RWPE2 (cell line): ENCODE measurements at regions not wholly inside any gene's neighbourhood (a gene's known extent, or its start where the extent isn't known, plus 50 kb on each side); places are given as distances from the start of the nearest gene placed in this dataset.

Source experiments
- ATAC-seq: fragments of 200-7000 bp; cut with Tn5 transposase; 3 replicates; pipeline ENCODE4 v1.9.1; 2021; ENCODE audit warnings: low read depth
- DNase-seq: peaks from one replicate; pipeline ENCODE4 v3.0.0-alpha.2; 2020; ENCODE audit warnings: low spot score
- H3K27ac ChIP-seq: fragments of 450-650 bp; 2 replicates; pipeline ENCODE4 v1.5.1; 2017; ENCODE audit warnings: mild to moderate bottlenecking; ENCODE audit not compliant: poor library complexity, severe bottlenecking
- H3K27me3 ChIP-seq: fragments of 250-450 bp; sonication (Bioruptor Pico); 2 replicates; pipeline ENCODE4 v1.5.1; 2021; ENCODE audit warnings: mild to moderate bottlenecking, moderate library complexity; ENCODE audit not compliant: insufficient read depth, poor library complexity, severe bottlenecking
- H3K36me3 ChIP-seq: fragments of 250-450 bp; sonication (Bioruptor Pico); 2 replicates; pipeline ENCODE4 v1.5.1; 2020; ENCODE audit warnings: low read depth, mild to moderate bottlenecking, moderate library complexity
- H3K4me1 ChIP-seq: fragments of 250-450 bp; sonication (Bioruptor Pico); 2 replicates; pipeline ENCODE4 v1.5.1; 2021; ENCODE audit warnings: mild to moderate bottlenecking, moderate library complexity; ENCODE audit not compliant: insufficient read depth, poor library complexity, severe bottlenecking
- H3K4me3 ChIP-seq: fragments of 250-450 bp; sonication (Bioruptor Pico); 2 replicates; pipeline ENCODE4 v1.5.1; 2021; ENCODE audit warnings: mild to moderate bottlenecking, moderate library complexity; ENCODE audit not compliant: severe bottlenecking
- H3K9me3 ChIP-seq: fragments of 250-450 bp; sonication (Bioruptor Pico); 2 replicates; pipeline ENCODE4 v1.5.1; 2021; ENCODE audit warnings: mild to moderate bottlenecking, moderate library complexity; ENCODE audit not compliant: severe bottlenecking
- TF ChIP-seq, protein P1 (sequence below): fragments of 450-650 bp; IDR thresholded peaks from one replicate; pipeline ENCODE4 v1.5.1; 2017; ENCODE audit warnings: mild to moderate bottlenecking, moderate library complexity; ENCODE audit not compliant: poor library complexity, severe bottlenecking

DNA sequence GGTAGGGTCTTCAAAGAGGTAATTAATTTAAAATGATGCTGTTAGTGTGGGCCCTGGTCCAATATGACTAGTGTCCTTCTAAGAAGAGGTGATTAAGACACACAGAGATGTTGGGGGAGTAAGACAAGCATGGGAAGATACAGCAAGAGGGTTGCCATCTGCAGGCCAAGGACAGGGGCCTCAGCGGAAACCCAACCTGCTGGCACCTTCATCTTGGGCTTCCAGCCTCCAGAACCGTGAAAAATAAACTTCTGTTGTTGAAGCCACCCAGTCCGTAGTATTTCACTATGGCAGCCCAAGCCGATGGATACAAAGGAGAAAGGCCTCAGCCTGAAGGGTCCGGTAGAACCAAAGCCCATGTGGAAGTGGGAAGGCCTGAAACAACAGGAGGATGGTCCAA, 161.7 kb upstream of the UBE2E1 start:
- H3K4me1 ChIP-seq: peaks cover 29% of the 10 kb centered on the region
- no peaks in the 10 kb centered on the region for H3K9me3 ChIP-seq
- peak overlapping the region; percentile 19 for H3K27ac ChIP-seq
- DNase-seq (no peak), ATAC-seq (no peak)
- TF ChIP-seq, protein P1, sequence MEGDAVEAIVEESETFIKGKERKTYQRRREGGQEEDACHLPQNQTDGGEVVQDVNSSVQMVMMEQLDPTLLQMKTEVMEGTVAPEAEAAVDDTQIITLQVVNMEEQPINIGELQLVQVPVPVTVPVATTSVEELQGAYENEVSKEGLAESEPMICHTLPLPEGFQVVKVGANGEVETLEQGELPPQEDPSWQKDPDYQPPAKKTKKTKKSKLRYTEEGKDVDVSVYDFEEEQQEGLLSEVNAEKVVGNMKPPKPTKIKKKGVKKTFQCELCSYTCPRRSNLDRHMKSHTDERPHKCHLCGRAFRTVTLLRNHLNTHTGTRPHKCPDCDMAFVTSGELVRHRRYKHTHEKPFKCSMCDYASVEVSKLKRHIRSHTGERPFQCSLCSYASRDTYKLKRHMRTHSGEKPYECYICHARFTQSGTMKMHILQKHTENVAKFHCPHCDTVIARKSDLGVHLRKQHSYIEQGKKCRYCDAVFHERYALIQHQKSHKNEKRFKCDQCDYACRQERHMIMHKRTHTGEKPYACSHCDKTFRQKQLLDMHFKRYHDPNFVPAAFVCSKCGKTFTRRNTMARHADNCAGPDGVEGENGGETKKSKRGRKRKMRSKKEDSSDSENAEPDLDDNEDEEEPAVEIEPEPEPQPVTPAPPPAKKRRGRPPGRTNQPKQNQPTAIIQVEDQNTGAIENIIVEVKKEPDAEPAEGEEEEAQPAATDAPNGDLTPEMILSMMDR: no peak
- no peaks in the 10 kb centered on the region for H3K36me3 ChIP-seq
- no peaks in the 10 kb centered on the region for H3K27me3 ChIP-seq
- no peak overlapping the region for H3K4me3 ChIP-seq

DNA sequence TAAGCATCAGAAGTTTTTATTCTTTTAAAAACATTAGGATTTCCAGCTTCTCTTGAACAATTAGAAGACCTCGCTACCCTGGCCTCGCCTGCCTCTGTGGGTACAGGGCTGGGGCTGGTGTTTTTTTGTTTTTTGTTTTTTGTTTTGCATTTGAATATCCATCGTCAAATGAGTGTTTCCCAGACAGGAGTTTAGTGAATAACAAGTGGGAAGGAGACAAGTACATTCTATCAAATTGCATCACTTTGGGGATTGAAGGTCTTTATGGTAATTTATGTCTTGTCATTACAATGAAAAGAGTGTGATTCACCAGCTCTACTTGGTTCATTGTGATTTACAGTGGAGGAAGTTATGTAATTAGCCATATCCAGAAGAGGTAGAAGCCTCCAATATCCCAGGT, 161.1 kb upstream of the UBE2E1 start:
- Histone ChIP-seq H3K27ac (peak overlapping the region; percentile 19), H3K36me3 (no peaks in the 10 kb centered on the region), H3K27me3 (no peaks in the 10 kb centered on the region), H3K9me3 (no peaks in the 10 kb centered on the region), H3K4me3 (no peak overlapping the region), H3K4me1 (peaks cover 34% of the 10 kb centered on the region)
- ATAC-seq (peak; percentile 77), DNase-seq (no peak)
- TF ChIP-seq, protein P1: no peak

DNA sequence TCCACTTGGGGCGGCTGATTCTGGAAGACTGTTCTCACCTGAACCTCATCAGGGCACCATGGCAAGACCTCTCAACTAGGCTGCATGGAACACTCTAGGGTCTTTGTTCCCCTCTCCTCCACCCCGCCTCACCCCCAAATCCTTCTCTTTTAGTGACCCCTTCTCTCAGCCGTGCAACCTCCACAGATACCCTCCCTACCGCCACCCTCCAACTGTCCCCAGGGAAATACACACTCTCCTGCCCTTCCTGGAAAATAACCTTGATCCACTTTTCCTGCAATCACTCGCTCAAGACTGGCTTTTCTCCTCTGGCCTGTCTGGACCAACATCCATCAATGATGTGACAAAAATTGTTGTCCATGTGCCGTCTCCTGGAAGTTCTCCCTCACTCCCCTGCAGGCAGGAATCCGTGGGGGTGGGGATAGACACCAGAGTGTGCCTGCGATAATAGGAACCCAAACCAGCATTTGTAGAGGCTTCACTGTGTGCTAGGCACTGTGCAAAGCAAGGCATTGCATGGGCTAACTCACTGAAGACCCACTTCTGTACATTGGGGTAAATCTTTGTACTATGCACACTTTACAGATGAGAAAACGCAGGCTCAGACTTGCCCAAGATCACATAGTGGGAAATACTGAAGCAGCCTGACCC, 160.1 kb upstream of the UBE2E1 start:
- Histone ChIP-seq H3K27ac (peak overlapping the region; percentile 19), H3K4me1 (peaks cover 44% of the 10 kb centered on the region), H3K4me3 (no peak overlapping the region), H3K27me3 (no peaks in the 10 kb centered on the region), H3K9me3 (no peaks in the 10 kb centered on the region), H3K36me3 (no peaks in the 10 kb centered on the region)
- TF ChIP-seq, protein P1: no peak
- no peak for DNase-seq
- no peak for ATAC-seq

DNA sequence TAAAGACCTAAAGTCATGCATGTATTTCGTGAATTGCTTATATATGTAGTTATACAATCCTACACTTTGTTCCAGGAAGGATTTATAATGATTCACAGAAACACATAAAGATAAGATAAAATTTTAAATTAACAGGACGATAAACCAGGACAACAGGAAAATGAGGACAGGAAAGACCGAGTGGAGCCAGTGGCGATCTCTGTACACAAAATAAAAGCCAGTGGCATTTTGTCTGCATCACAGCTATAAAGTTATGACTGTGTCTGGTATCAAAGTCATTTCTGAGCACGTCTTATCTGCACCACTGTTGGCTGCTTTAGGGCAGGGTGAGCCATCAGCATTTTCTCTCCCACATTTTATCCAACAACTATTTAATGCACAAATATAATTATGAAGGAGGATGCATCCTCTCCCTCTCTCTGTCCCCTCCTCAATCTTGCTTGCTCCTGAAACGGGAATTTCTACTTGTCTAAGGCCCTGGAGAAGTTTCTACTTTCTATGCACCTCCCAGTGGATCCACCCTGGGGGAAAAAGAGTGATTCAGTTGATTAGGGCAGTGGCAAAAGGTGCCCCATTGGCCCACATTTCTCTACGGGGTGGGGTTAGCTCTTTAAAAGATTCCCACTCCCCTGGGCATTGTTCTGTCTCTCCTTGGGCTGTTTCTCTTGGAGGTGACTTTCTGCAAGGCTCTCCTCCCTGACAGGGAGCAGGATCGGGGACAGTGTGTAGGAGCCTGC, 159.4 kb upstream of the UBE2E1 start:
- Histone ChIP-seq H3K27ac (peak overlapping the region; percentile 19), H3K27me3 (no peaks in the 10 kb centered on the region)
- ATAC-seq: no peak

More for the DNA sequence above, 159.4 kb upstream of the UBE2E1 start:
- TF ChIP-seq, protein P1: no peak
- no peak for DNase-seq
- Histone ChIP-seq H3K36me3 (no peaks in the 10 kb centered on the region), H3K9me3 (no peaks in the 10 kb centered on the region), H3K4me1 (peaks cover 51% of the 10 kb centered on the region), H3K4me3 (no peak overlapping the region)
